ENCODE measurements at regions not wholly inside any gene's neighbourhood (a gene's known extent, or its start where the extent isn't known, plus 50 kb on each side); places are given as distances from the start of the nearest gene placed in this dataset.

DNA sequence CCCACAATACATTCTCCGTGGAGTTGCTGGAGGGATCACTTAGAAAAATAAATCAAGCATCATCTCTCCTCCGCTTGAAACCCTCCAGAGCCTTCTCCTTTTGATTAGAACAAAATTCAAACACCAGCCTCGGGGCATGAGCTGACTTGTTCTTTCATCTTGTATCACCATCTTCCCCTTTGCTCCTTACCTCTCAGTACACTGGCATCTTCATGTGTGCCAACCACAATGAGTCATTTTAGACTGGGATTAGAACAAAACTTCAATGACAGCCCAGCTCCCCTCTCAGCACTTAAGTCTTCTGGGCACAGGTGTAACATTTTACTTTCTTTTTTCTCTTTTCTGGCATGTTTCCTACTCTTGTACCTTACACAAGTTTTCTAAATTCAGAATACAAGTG, 1159.2 kb upstream of the TMEM132C start:
- intact Hi-C loops (cut with DNase I): loop anchor here (2.0 kb wide), 1 partner anchor 273 kb away; no protein-coding TSS in a partner anchor
- no peak for DNase-seq (ENCODE audit: extremely low spot score)
- Histone ChIP-seq H3K36me3 (no peaks in the 10 kb centered on the region), H3K9me3 (no peaks in the 10 kb centered on the region), H3K4me3 (no peak overlapping the region), H3K27me3 (peaks cover 0 to 21% (median 0%) of the 10 kb centered on the region in 4 donors), H3K4me1 (no peaks in the 10 kb centered on the region), H3K27ac (replicated peaks in 1 of 4) (no peak overlapping the region)
- TF ChIP-seq POLR2A (IDR thresholded peaks at IDR 0.05; ENCODE audit: low read depth): no peak
- TF ChIP-seq, protein P1, sequence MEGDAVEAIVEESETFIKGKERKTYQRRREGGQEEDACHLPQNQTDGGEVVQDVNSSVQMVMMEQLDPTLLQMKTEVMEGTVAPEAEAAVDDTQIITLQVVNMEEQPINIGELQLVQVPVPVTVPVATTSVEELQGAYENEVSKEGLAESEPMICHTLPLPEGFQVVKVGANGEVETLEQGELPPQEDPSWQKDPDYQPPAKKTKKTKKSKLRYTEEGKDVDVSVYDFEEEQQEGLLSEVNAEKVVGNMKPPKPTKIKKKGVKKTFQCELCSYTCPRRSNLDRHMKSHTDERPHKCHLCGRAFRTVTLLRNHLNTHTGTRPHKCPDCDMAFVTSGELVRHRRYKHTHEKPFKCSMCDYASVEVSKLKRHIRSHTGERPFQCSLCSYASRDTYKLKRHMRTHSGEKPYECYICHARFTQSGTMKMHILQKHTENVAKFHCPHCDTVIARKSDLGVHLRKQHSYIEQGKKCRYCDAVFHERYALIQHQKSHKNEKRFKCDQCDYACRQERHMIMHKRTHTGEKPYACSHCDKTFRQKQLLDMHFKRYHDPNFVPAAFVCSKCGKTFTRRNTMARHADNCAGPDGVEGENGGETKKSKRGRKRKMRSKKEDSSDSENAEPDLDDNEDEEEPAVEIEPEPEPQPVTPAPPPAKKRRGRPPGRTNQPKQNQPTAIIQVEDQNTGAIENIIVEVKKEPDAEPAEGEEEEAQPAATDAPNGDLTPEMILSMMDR (IDR thresholded peaks at IDR 0.05): no peak
- TF ChIP-seq EP300 (IDR thresholded peaks at IDR 0.05): no peak
- no peak for TF ChIP-seq POLR2AphosphoS5 (IDR thresholded peaks at IDR 0.05)
- 45% methylated on average over 3 of the region's 3 CpGs for WGBS

DNA sequence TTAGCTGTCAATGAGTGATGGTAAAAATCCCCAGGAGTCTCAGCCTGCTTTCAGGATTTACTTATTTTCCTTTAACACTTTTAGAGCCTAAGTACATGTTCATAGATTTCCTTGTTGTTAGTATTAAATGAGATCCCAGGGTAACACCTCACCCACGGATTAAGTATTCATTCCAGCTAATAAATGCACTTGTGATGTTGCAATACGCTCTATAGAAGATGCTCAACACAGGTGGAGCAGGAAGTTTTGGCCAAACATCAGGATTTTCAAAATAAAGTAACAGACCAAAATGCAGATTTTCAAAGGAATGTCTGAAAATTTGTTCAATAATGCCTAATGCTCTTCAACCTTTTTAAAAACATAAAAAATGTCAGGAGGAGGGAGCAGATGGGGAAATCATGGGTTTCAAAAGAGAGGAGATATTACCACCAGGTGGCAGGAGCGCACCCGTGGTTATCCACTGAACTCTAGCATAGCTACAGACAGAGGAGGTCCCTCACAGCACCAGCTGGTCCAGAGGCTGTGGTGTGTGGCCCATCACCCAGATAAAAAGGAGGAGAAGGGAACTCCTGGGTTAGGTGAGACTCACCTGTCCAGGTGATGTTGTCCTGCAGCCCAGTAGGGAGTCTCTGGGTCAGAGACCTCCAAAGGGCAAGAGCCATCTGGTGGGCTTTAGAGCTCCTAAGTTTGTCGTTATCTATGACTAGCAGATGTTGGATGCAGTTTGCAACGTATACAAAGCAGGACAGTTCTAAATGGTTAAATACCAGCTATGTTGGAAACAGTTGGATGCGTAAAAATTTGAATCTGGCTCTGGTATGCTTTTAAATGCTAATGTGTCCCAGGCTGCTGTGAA, 1158.4 kb upstream of the TMEM132C start:
- no peak for DNase-seq (ENCODE audit: extremely low spot score)
- 47% methylated on average over 7 of the region's 7 CpGs for WGBS
- intact Hi-C loops (cut with DNase I): loop anchor here (2.0 kb wide), 1 partner anchor 272 kb away; no protein-coding TSS in a partner anchor

DNA sequence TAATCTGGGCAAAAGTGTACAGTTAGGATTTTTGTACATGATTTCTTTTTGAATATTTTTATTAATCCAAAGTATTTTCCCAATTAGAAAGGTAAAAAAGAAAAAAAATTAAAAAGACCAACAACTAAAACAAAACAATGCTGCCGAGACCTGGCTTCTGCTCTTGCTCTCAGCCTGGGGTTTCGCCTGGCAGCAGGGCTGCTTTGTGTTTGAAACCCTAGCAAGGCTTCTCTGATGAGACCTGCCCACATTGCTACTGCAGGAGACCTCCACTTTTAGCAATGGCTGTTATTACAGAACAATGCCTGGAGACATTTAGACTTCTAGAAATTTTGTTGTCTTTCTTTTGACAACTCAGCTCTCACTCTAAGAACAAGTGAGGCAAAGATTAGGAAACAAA, 1153.0 kb upstream of the TMEM132C start:
- no peak overlapping the region for H3K27ac ChIP-seq (replicated peaks in 1 of 4)
- H3K27me3 ChIP-seq: peaks cover 0 to 11% (median 0%) of the 10 kb centered on the region in 4 donors
- H3K36me3 ChIP-seq: no peaks in the 10 kb centered on the region
- no peak for TF ChIP-seq EP300 (IDR thresholded peaks at IDR 0.05)
- TF ChIP-seq, protein P1 (IDR thresholded peaks at IDR 0.05): no peak
- no peak for TF ChIP-seq POLR2A (IDR thresholded peaks at IDR 0.05; ENCODE audit: low read depth)
- no peak for TF ChIP-seq POLR2AphosphoS5 (IDR thresholded peaks at IDR 0.05)
- intact Hi-C loops (cut with DNase I): no loop called here
- WGBS: 69% methylated on average over 2 of the region's 2 CpGs
- no peaks in the 10 kb centered on the region for H3K9me3 ChIP-seq
- no peaks in the 10 kb centered on the region for H3K4me1 ChIP-seq
- no peak for DNase-seq (ENCODE audit: extremely low spot score)
- H3K4me3 ChIP-seq: no peak overlapping the region

More for the DNA sequence above, 1158.4 kb upstream of the TMEM132C start:
- H3K9me3 ChIP-seq: no peaks in the 10 kb centered on the region
- TF ChIP-seq POLR2A (IDR thresholded peaks at IDR 0.05; ENCODE audit: low read depth): no peak
- TF ChIP-seq, protein P1 (IDR thresholded peaks at IDR 0.05): peak; percentile 59 to 68 (median 64)
- H3K4me3 ChIP-seq: no peak overlapping the region
- H3K27me3 ChIP-seq: peaks cover 0 to 21% (median 0%) of the 10 kb centered on the region in 4 donors
- no peaks in the 10 kb centered on the region for H3K4me1 ChIP-seq
- no peaks in the 10 kb centered on the region for H3K36me3 ChIP-seq
- H3K27ac ChIP-seq (replicated peaks in 1 of 4): no peak overlapping the region

DNA sequence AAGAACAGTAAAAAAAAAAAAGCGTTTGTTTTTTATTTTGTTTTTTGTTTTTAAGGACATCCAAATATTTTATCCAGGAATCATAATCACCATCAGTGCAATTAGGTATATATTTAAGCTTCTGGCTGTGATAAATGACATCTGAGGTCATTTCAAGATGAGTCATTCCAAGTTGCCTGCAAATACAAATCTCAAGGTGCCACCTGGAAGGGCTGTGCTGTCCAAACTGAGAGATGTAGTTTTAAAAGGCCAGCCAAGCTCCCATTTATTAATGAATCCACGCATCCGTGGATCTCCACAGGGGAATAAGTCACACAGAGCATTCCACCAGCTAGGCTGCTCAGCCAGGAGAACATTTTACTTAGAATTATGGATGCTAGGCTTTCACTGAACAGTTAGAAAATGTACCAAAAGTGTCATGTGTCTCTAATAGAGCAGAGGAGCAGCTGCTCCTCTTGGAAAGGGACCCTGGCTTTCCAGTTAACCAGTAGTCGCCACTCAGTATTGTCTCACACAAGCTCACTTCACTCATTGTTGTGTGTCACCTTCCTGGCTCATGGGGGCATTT, 1151.4 kb upstream of the TMEM132C start:
- WGBS: 63% methylated on average over 3 of the region's 4 CpGs
- TF ChIP-seq POLR2A (IDR thresholded peaks at IDR 0.05; ENCODE audit: low read depth) (no peak), EP300 (IDR thresholded peaks at IDR 0.05) (no peak), POLR2AphosphoS5 (IDR thresholded peaks at IDR 0.05) (no peak)
- TF ChIP-seq, protein P1 (IDR thresholded peaks at IDR 0.05): no peak

More for the DNA sequence above, 1151.4 kb upstream of the TMEM132C start:
- intact Hi-C loops (cut with DNase I): no loop called here
- H3K27me3 ChIP-seq: no peaks in the 10 kb centered on the region
- DNase-seq (ENCODE audit: extremely low spot score): no peak
- no peaks in the 10 kb centered on the region for H3K9me3 ChIP-seq
- no peaks in the 10 kb centered on the region for H3K4me1 ChIP-seq
- H3K36me3 ChIP-seq: no peaks in the 10 kb centered on the region
- H3K27ac ChIP-seq (replicated peaks in 1 of 4): no peak overlapping the region
- no peak overlapping the region for H3K4me3 ChIP-seq
